ENCODE measurements at regions not wholly inside any gene's neighbourhood (a gene's known extent, or its start where the extent isn't known, plus 50 kb on each side); places are given as distances from the start of the nearest gene placed in this dataset.

DNA sequence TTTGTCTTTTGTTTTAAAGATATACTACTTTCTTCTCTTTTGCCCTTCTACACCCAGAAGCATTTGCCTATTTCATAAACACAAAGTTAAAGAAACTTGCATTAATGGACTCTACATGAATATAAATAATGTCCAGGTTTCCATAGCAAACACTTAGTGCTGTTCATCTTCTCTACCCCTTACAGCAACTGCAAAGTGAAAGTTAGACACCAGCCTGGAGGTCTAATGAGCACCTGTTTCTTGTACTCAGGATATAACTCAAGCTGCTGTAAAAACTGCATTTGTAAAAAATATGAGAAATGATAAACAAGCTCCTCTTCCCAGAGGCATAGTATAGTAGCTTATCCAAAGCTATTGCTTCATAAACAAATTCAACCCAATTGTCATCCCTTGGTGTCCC, 76.0 kb upstream of the RELN start:
- TF ChIP-seq RAD21 (IDR thresholded peaks at IDR 0.05; ENCODE audit: low read depth): no peak
- TF ChIP-seq EP300 (IDR thresholded peaks at IDR 0.05; ENCODE audit: borderline replicate concordance): no peak
- TF ChIP-seq CREB1 (IDR thresholded peaks at IDR 0.05; ENCODE audit: low read depth): no peak
- TF ChIP-seq, protein P1, sequence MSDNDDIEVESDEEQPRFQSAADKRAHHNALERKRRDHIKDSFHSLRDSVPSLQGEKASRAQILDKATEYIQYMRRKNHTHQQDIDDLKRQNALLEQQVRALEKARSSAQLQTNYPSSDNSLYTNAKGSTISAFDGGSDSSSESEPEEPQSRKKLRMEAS (IDR thresholded peaks at IDR 0.05): no peak
- TF ChIP-seq ZBTB7A (IDR thresholded peaks at IDR 0.05; ENCODE audit: low read depth): no peak
- no peak for TF ChIP-seq TAF1 (IDR thresholded peaks at IDR 0.05; ENCODE audit: low read depth)
- TF ChIP-seq, protein P2, sequence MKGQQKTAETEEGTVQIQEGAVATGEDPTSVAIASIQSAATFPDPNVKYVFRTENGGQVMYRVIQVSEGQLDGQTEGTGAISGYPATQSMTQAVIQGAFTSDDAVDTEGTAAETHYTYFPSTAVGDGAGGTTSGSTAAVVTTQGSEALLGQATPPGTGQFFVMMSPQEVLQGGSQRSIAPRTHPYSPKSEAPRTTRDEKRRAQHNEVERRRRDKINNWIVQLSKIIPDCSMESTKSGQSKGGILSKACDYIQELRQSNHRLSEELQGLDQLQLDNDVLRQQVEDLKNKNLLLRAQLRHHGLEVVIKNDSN (IDR thresholded peaks at IDR 0.05): no peak
- no peak for TF ChIP-seq YY1 (IDR thresholded peaks at IDR 0.05; ENCODE audit: low read depth)
- no peak for TF ChIP-seq NFIC (IDR thresholded peaks at IDR 0.05)
- TF ChIP-seq, protein P3, sequence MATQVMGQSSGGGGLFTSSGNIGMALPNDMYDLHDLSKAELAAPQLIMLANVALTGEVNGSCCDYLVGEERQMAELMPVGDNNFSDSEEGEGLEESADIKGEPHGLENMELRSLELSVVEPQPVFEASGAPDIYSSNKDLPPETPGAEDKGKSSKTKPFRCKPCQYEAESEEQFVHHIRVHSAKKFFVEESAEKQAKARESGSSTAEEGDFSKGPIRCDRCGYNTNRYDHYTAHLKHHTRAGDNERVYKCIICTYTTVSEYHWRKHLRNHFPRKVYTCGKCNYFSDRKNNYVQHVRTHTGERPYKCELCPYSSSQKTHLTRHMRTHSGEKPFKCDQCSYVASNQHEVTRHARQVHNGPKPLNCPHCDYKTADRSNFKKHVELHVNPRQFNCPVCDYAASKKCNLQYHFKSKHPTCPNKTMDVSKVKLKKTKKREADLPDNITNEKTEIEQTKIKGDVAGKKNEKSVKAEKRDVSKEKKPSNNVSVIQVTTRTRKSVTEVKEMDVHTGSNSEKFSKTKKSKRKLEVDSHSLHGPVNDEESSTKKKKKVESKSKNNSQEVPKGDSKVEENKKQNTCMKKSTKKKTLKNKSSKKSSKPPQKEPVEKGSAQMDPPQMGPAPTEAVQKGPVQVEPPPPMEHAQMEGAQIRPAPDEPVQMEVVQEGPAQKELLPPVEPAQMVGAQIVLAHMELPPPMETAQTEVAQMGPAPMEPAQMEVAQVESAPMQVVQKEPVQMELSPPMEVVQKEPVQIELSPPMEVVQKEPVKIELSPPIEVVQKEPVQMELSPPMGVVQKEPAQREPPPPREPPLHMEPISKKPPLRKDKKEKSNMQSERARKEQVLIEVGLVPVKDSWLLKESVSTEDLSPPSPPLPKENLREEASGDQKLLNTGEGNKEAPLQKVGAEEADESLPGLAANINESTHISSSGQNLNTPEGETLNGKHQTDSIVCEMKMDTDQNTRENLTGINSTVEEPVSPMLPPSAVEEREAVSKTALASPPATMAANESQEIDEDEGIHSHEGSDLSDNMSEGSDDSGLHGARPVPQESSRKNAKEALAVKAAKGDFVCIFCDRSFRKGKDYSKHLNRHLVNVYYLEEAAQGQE (IDR thresholded peaks at IDR 0.05; ENCODE audit: low read depth): no peak
- no peak for TF ChIP-seq TEAD4 (IDR thresholded peaks at IDR 0.05)
- no peak for TF ChIP-seq FOXM1 (IDR thresholded peaks at IDR 0.05; ENCODE audit: borderline replicate concordance, low read depth)
- no peak for TF ChIP-seq CEBPB (IDR thresholded peaks at IDR 0.05)
